Right lobe of liver (tissue), 6 donors: ENCODE measurements at regions not wholly inside any gene's neighbourhood (a gene's known extent, or its start where the extent isn't known, plus 50 kb on each side); places are given as distances from the start of the nearest gene placed in this dataset.

Experiments used
- ATAC-seq, 4 donors: fragments of 200-7000 bp; cut with Tn5 transposase; one replicate each; pipeline ENCODE4 v1.9.1; 2020; ENCODE audit warnings: mild to moderate bottlenecking in 4 of 4, moderate library complexity in 4 of 4
- DNase-seq, 3 donors: peaks; one replicate each; pipeline ENCODE4 v3.0.0-alpha.2; 2020
- H3K27ac ChIP-seq, 3 donors: fragments of 200-600 bp; one replicate each; pipeline ENCODE4 v1.8.0; 2022
- H3K27me3 ChIP-seq, 2 donors: fragments of 200-600 bp; one replicate each; pipeline ENCODE4 v1.8.0; 2022
- H3K36me3 ChIP-seq, 4 donors: fragments of 200-600 bp; sonication (generic) in 1 of 4; one replicate each; pipeline versions ENCODE4 v1.5.1 to v1.8.0; 2017 to 2022; ENCODE audit warnings: control low read depth in 1 of 4
- H3K4me1 ChIP-seq, 4 donors: fragments of 200-600 bp; sonication (generic) in 1 of 4; one replicate each; pipeline versions ENCODE4 v1.5.1 to v1.8.0; 2017 to 2022; ENCODE audit warnings: control low read depth in 1 of 4
- H3K4me3 ChIP-seq, 3 donors: fragments of 200-600 bp; one replicate each; pipeline ENCODE4 v1.8.0; 2022
- H3K9me3 ChIP-seq, 4 donors: fragments of 200-600 bp; sonication (generic) in 1 of 4; one replicate each; pipeline versions ENCODE4 v1.5.1 to v1.8.0; 2017 to 2022; ENCODE audit warnings: control low read depth in 1 of 4
- POLR2A ChIP-seq: fragments of 450-650 bp; IDR thresholded peaks from one replicate; pipeline ENCODE4 v1.6.1; 2017; ENCODE audit warnings: antibody characterized with exemption, mild to moderate bottlenecking
- WGBS: methylation state at CpG from one replicate; pipeline ENCODE4 v1.1.6; 2018; ENCODE audit warnings: low coverage, low lambda C conversion rate; ENCODE audit not compliant: insufficient coverage; ENCODE audit errors: missing lambda C conversion rate; 5-methylcytosine and 5-hydroxymethylcytosine counted together
- intact Hi-C, 2 donors: fragments of 100-400 bp; cut with DNase I; formaldehyde crosslinking; loops; one replicate each; pipeline versions ENCODE4 v1.11.2 to v1.14.1; 2022
- TF ChIP-seq, protein P1 (sequence below), 4 donors: fragments of 200-600 bp in 3 of 4; fragments of 450-650 bp in 1 of 4; IDR thresholded peaks; one replicate each; pipeline versions ENCODE4 v1.5.1 to v1.8.0; 2016 to 2022; ENCODE audit warnings: antibody characterized with exemption in 4 of 4, mild to moderate bottlenecking in 2 of 4
- donor health status: DM: no; HTN: yes; CAD: no.
- donor health status: DM: no; HTN: no; CAD: no.
- donor health status: DM: no; HTN: no; CAD: no.
- donor health status: DM: no; HTN: yes; CAD: no.
- donor health status: DM: no; HTN: yes; CAD: no.

DNA sequence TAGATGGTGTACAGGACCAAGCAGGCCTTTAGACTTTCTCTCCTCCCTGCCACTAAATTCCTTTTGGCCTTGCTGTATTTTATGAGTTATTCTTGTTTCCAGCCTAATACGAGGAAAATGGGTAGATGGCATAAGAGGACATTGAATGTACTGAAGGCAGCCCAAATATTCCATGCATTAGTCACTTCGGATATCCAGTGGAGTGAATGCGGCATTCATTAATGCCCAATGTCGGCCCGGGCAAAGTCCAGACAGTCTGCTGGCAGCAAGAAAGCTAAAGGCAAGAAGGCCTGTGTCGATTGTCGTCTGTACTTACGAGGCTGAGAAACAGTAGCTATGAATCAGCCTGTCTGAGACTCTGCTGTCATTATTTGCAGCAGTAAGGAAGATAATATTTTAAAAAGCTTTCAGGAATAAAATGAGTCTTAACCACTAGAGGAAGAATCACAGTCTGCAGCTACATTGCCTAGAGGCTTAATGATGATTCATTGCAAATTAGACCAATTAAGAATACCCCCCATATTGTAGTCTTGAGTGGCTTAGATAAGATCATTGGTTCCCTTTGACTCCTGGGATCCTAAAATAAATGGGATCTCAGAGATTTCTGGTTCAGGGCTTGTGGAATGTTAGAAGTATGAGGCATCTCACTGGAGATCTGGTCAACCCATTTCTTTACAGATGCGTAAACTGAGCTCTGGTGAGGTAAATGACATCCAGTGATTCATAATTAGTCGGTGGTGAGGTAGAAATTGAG is 534.1 kb upstream of the JAG1 start:
- no peak overlapping the region for H3K27ac ChIP-seq
- ATAC-seq (no peak), DNase-seq (no peak)

DNA sequence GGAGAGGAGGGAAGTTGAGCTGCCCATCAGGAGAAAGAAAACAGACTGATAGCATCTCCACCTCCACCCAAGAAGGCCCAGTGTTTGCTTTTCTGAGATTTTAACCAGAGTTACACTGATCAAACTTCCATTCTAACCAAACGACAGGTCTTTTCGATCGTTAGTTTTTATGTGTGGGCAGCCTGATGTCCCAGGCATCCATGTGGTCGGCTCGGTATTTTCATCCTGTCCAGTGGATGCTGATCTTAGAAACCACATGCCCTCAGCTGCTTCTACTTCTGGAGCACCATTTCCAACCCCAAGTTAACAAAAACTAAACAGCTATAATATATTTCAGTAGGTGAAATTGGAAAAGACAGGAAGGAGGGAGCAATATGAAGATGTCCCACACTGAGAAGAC is 536.8 kb upstream of the JAG1 start:
- WGBS = 15% methylated on average over 5 of the region's 5 CpGs
- ATAC-seq (no peak), DNase-seq (no peak)
- H3K36me3 ChIP-seq = no peaks in the 10 kb centered on the region
- H3K27me3 ChIP-seq = no peaks in the 10 kb centered on the region
- no peaks in the 10 kb centered on the region for H3K4me1 ChIP-seq
- H3K9me3 ChIP-seq = no peaks in the 10 kb centered on the region
- TF ChIP-seq POLR2A = no peak
- TF ChIP-seq, protein P1, sequence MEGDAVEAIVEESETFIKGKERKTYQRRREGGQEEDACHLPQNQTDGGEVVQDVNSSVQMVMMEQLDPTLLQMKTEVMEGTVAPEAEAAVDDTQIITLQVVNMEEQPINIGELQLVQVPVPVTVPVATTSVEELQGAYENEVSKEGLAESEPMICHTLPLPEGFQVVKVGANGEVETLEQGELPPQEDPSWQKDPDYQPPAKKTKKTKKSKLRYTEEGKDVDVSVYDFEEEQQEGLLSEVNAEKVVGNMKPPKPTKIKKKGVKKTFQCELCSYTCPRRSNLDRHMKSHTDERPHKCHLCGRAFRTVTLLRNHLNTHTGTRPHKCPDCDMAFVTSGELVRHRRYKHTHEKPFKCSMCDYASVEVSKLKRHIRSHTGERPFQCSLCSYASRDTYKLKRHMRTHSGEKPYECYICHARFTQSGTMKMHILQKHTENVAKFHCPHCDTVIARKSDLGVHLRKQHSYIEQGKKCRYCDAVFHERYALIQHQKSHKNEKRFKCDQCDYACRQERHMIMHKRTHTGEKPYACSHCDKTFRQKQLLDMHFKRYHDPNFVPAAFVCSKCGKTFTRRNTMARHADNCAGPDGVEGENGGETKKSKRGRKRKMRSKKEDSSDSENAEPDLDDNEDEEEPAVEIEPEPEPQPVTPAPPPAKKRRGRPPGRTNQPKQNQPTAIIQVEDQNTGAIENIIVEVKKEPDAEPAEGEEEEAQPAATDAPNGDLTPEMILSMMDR (IDR thresholded peaks at IDR 0.05) = no peak
- no peak overlapping the region for H3K27ac ChIP-seq
- H3K4me3 ChIP-seq = no peak overlapping the region
- intact Hi-C loops = no loop called here

More for the DNA sequence above, 534.1 kb upstream of the JAG1 start:
- Histone ChIP-seq H3K36me3 (no peaks in the 10 kb centered on the region), H3K27me3 (no peaks in the 10 kb centered on the region), H3K9me3 (no peaks in the 10 kb centered on the region), H3K4me1 (no peaks in the 10 kb centered on the region), H3K4me3 (no peak overlapping the region)
- 54% methylated on average over 10 of the region's 10 CpGs for WGBS
- no peak for TF ChIP-seq POLR2A
- TF ChIP-seq, protein P1 (IDR thresholded peaks at IDR 0.05) = no peak
- intact Hi-C loops = no loop called here

DNA sequence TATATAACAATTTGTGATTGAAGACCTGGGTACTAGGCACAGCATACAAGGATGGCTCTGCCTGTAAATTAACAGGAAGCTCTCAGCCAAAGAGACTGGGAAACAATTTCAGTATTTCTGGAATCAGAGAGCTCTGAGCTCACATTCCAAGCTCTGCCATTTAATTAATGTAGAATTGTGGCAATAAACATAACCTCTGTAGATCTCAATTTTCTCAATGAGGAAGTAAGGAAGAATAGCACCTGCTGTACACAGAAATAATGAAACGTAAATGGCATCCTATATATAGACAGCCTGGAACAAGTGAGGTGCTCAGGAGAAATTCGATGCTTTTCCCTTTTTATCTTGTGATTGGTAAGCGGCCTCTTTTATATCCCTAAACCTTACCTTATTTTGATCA is 538.5 kb upstream of the JAG1 start:
- no peak for ATAC-seq
- WGBS = 67% methylated on average over 3 of the region's 3 CpGs

DNA sequence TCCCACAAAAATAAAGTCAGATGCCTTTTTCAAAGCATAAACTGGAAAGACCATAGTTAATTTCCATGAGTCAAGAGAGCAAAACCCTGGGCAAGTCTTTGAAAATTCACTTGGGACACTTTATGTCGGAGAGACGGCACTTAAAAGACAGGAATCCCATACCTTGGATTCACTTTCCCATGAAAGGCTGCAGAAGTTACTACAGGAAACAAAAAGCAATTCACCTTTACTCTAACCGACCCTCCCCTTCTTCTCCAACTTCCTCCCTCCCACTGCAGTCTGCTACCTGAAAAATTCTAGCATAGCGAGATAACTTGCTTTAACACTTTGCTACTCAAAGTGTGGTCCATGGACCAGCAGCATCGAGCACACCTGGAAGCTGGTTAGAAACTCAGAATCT is 539.1 kb upstream of the JAG1 start:
- 62% methylated on average over 4 of the region's 5 CpGs for WGBS
- H3K27me3 ChIP-seq = no peaks in the 10 kb centered on the region
- no peak for DNase-seq

More for the DNA sequence above, 538.5 kb upstream of the JAG1 start:
- intact Hi-C loops = no loop called here
- H3K36me3 ChIP-seq = no peaks in the 10 kb centered on the region
- TF ChIP-seq, protein P1 (IDR thresholded peaks at IDR 0.05) = no peak
- no peak for TF ChIP-seq POLR2A
- no peak for DNase-seq
- H3K4me1 ChIP-seq = no peaks in the 10 kb centered on the region
- no peaks in the 10 kb centered on the region for H3K27me3 ChIP-seq
- no peak overlapping the region for H3K4me3 ChIP-seq
- no peaks in the 10 kb centered on the region for H3K9me3 ChIP-seq
- no peak overlapping the region for H3K27ac ChIP-seq

More for the DNA sequence above, 539.1 kb upstream of the JAG1 start:
- Histone ChIP-seq H3K4me3 (no peak overlapping the region), H3K27ac (no peak overlapping the region), H3K4me1 (no peaks in the 10 kb centered on the region), H3K36me3 (no peaks in the 10 kb centered on the region), H3K9me3 (no peaks in the 10 kb centered on the region)
- TF ChIP-seq, protein P1 (IDR thresholded peaks at IDR 0.05) = no peak
- no peak for TF ChIP-seq POLR2A
- intact Hi-C loops = no loop called here
- ATAC-seq = no peak
